ENCODE measurements at regions not wholly inside any gene's neighbourhood (a gene's known extent, or its start where the extent isn't known, plus 50 kb on each side); places are given as distances from the start of the nearest gene placed in this dataset.

GRCh38 chr5:2992806-2993205 is 241.3 kb upstream of the IRX2 start:
- TF ChIP-seq, protein P1, sequence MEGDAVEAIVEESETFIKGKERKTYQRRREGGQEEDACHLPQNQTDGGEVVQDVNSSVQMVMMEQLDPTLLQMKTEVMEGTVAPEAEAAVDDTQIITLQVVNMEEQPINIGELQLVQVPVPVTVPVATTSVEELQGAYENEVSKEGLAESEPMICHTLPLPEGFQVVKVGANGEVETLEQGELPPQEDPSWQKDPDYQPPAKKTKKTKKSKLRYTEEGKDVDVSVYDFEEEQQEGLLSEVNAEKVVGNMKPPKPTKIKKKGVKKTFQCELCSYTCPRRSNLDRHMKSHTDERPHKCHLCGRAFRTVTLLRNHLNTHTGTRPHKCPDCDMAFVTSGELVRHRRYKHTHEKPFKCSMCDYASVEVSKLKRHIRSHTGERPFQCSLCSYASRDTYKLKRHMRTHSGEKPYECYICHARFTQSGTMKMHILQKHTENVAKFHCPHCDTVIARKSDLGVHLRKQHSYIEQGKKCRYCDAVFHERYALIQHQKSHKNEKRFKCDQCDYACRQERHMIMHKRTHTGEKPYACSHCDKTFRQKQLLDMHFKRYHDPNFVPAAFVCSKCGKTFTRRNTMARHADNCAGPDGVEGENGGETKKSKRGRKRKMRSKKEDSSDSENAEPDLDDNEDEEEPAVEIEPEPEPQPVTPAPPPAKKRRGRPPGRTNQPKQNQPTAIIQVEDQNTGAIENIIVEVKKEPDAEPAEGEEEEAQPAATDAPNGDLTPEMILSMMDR (conservative IDR thresholded peaks at IDR 0.05 in 1 of 2, IDR thresholded peaks at IDR 0.05 in 1 of 2; ENCODE audit: low read depth in 1 of 2, low read length in 2 of 2) = no peak
- no peak for TF ChIP-seq EZH2 (IDR thresholded peaks at IDR 0.05; ENCODE audit: low read length, missing control alignments)
